DOHH2 (cell line): ENCODE measurements at regions not wholly inside any gene's neighbourhood (a gene's known extent, or its start where the extent isn't known, plus 50 kb on each side); places are given as distances from the start of the nearest gene placed in this dataset.

Experiments
- H3F3A ChIP-seq: fragments of 200-600 bp; sonication (generic), shearing (Covaris generic); 2 replicates; pipeline ENCODE4 v1.6.0; 2016; ENCODE audit warnings: antibody characterized with exemption, mild to moderate bottlenecking; ENCODE audit not compliant: control insufficient read depth, insufficient read depth
- H3K27ac ChIP-seq: fragments of 200-600 bp; sonication (generic); 2 replicates; pipeline ENCODE4 v1.5.1; 2014; ENCODE audit warnings: low read depth, mild to moderate bottlenecking, low read length, moderate library complexity
- H3K27me3 ChIP-seq: fragments of 200-600 bp; sonication (generic); 2 replicates; pipeline ENCODE4 v1.6.1; 2014; ENCODE audit warnings: mild to moderate bottlenecking, low read length, mixed read lengths; ENCODE audit not compliant: control insufficient read depth
- H3K36me3 ChIP-seq: fragments of 200-600 bp; sonication (generic); 2 replicates; pipeline ENCODE4 v1.6.1; 2014; ENCODE audit warnings: mild to moderate bottlenecking, low read length, moderate library complexity, mixed read lengths; ENCODE audit not compliant: control insufficient read depth
- H3K4me1 ChIP-seq: fragments of 200-600 bp; sonication (generic); 2 replicates; pipeline ENCODE4 v1.6.1; 2014; ENCODE audit warnings: mild to moderate bottlenecking, low read length, mixed read lengths; ENCODE audit not compliant: control insufficient read depth
- H3K4me2 ChIP-seq: fragments of 200-600 bp; sonication (generic); 2 replicates; pipeline ENCODE4 v1.6.0; 2014; ENCODE audit warnings: mild to moderate bottlenecking, low read length, moderate library complexity
- H3K4me3 ChIP-seq: fragments of 200-600 bp; sonication (generic); 2 replicates; pipeline ENCODE4 v1.5.1; 2014; ENCODE audit warnings: mild to moderate bottlenecking, low read length, mixed read lengths
- H3K79me2 ChIP-seq: fragments of 200-600 bp; sonication (generic); 2 replicates; pipeline ENCODE4 v1.6.1; 2014; ENCODE audit warnings: mild to moderate bottlenecking, low read length, mixed read lengths; ENCODE audit not compliant: control insufficient read depth
- H3K9me2 ChIP-seq: fragments of 200-600 bp; sonication (generic); replicated peaks from 2 replicates; pipeline ENCODE4 v1.6.1; 2014; ENCODE audit warnings: mild to moderate bottlenecking, low read length, mixed read lengths; ENCODE audit not compliant: control insufficient read depth
- H3K9me3 ChIP-seq: fragments of 200-600 bp; sonication (generic); 2 replicates; pipeline ENCODE4 v1.6.1; 2014; ENCODE audit warnings: antibody characterized with exemption, low read length, mixed read lengths; ENCODE audit not compliant: control insufficient read depth, insufficient read depth
- H4K20me1 ChIP-seq: fragments of 200-600 bp; sonication (generic); 2 replicates; pipeline ENCODE4 v1.6.0; 2014; ENCODE audit warnings: low read depth, mild to moderate bottlenecking, antibody characterized with exemption, low read length, moderate library complexity; ENCODE audit not compliant: control insufficient read depth, insufficient read depth
- CTCF ChIP-seq: fragments of 200-600 bp; sonication (generic); IDR thresholded peaks from one replicate; pipeline ENCODE4 v1.5.1; 2014; ENCODE audit warnings: antibody characterized with exemption, mild to moderate bottlenecking, low read depth, low read length; ENCODE audit not compliant: poor library complexity, severe bottlenecking
- EZH2phosphoT487 ChIP-seq: fragments of 200-600 bp; sonication (generic); IDR thresholded peaks from 2 replicates; pipeline ENCODE4 v1.6.1; 2017; ENCODE audit warnings: borderline replicate concordance, mild to moderate bottlenecking, antibody characterized with exemption, low read length, moderate library complexity, mixed read lengths

GRCh38 chr7:7099584-7100014 is 82.7 kb upstream of the C1GALT1 start:
- Histone ChIP-seq H3F3A (no peaks in the 10 kb centered on the region), H3K9me2 (no peaks in the 10 kb centered on the region), H3K27ac (no peak overlapping the region), H3K4me1 (peaks cover 3% of the 10 kb centered on the region; the same call in 1 of the 2 replicates), H3K9me3 (no peaks in the 10 kb centered on the region), H4K20me1 (no peaks in the 10 kb centered on the region), H3K4me3 (no peak overlapping the region), H3K36me3 (no peaks in the 10 kb centered on the region), H3K79me2 (no peaks in the 10 kb centered on the region), H3K4me2 (no peak overlapping the region), H3K27me3 (peaks cover 4% of the 10 kb centered on the region; the same call in 1 of the 2 replicates)
- TF ChIP-seq CTCF = no peak
- no peak for TF ChIP-seq EZH2phosphoT487

DNA sequence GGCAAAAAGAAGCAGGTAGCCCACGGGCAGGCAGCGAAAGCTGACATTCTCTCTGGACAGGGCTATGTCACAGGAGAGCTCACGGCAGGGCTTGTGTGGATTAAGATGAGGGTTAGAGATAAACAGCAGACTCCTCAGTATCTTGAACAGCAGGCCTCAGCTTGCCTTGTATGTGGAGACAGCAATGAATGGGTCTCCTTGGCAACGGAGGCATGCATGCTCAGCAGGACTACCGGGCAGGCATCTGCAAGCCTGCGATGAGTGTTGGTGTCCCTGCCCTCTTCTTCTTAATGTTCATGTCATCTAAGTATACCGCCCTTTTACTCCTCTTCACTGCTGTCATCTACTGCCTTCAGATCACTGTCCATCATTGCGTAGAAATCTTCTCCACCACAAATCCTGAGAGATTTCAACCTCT is 81.9 kb upstream of the C1GALT1 start:
- H3K4me3 ChIP-seq = no peak overlapping the region
- no peaks in the 10 kb centered on the region for H4K20me1 ChIP-seq
- H3K36me3 ChIP-seq = no peaks in the 10 kb centered on the region
- no peaks in the 10 kb centered on the region for H3F3A ChIP-seq
- H3K27ac ChIP-seq = no peak overlapping the region
- H3K9me3 ChIP-seq = no peaks in the 10 kb centered on the region
- peaks cover 3% of the 10 kb centered on the region; the same call in 1 of the 2 replicates for H3K4me1 ChIP-seq
- TF ChIP-seq EZH2phosphoT487 (no peak), CTCF (no peak)
- H3K9me2 ChIP-seq = no peaks in the 10 kb centered on the region
- no peak overlapping the region for H3K4me2 ChIP-seq
- peaks cover 4% of the 10 kb centered on the region; the same call in 1 of the 2 replicates for H3K27me3 ChIP-seq
- H3K79me2 ChIP-seq = no peaks in the 10 kb centered on the region

DNA sequence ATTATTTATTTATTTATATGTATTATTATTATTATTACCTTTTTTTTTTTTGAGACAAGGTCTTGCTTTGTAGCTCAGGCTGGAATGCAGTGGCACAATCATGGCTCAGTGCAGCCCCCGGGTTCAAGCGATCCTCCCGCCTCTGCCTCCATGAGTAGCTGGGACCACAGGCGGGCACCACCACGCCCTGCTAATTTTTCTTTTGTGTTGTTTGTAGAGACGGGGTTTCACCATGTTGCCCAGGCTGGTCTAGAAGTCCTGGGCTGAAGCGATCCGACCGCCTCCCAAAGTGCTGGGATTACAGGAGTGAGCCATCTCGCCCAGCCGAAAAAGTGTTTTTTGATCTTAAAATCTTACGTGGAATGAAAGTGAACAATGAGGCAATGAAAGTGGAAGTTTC is 79.4 kb upstream of the C1GALT1 start:
- H3K9me2 ChIP-seq = no peaks in the 10 kb centered on the region
- H3F3A ChIP-seq = no peaks in the 10 kb centered on the region
- no peaks in the 10 kb centered on the region for H4K20me1 ChIP-seq
- H3K79me2 ChIP-seq = no peaks in the 10 kb centered on the region
- H3K4me3 ChIP-seq = no peak overlapping the region
- H3K9me3 ChIP-seq = no peaks in the 10 kb centered on the region
- H3K36me3 ChIP-seq = no peaks in the 10 kb centered on the region
- TF ChIP-seq CTCF (no peak), EZH2phosphoT487 (no peak)
- peaks cover 3% of the 10 kb centered on the region; the same call in 1 of the 2 replicates for H3K4me1 ChIP-seq
- no peak overlapping the region for H3K4me2 ChIP-seq
- H3K27ac ChIP-seq = no peak overlapping the region
- H3K27me3 ChIP-seq = peaks cover 4% of the 10 kb centered on the region; the same call in 1 of the 2 replicates
